Lower leg skin (tissue), 3 donors: ENCODE measurements at regions not wholly inside any gene's neighbourhood (a gene's known extent, or its start where the extent isn't known, plus 50 kb on each side); places are given as distances from the start of the nearest gene placed in this dataset.

Experiments used
- CTCF ChIP-seq, 3 donors: fragments of 450-650 bp; IDR thresholded peaks; one replicate each; pipeline ENCODE4 v1.5.1; 2016; ENCODE audit warnings: antibody characterized with exemption in 3 of 3, mild to moderate bottlenecking in 3 of 3, moderate library complexity in 2 of 3
- POLR2A ChIP-seq, 2 donors: fragments of 450-650 bp; IDR thresholded peaks; one replicate each; pipeline ENCODE4 v1.6.1; 2016 to 2017; ENCODE audit warnings: antibody characterized with exemption in 2 of 2, mild to moderate bottlenecking in 1 of 2, moderate library complexity in 1 of 2

GRCh38 chr22:47963660-47964059, 1201.2 kb downstream of the TBC1D22A start:
- TF ChIP-seq CTCF (IDR thresholded peaks at IDR 0.05): no peak
- TF ChIP-seq POLR2A (IDR thresholded peaks at IDR 0.05): no peak
